CD4-positive, CD25-positive, alpha-beta regulatory T cell (primary cell): ENCODE measurements at regions not wholly inside any gene's neighbourhood (a gene's known extent, or its start where the extent isn't known, plus 50 kb on each side); places are given as distances from the start of the nearest gene placed in this dataset.

Experiments
- ATAC-seq, 2 donors: fragments of 150-1000 bp; cut with Tn5 transposase; one replicate each; pipeline ENCODE4 v1.10.0; 2021; ENCODE audit warnings: low read depth in 2 of 2, moderate number of reproducible peaks in 2 of 2, moderate library complexity in 1 of 2
- DNase-seq, 3 donors: peaks; one replicate each; pipeline versions ENCODE4 v3.0.0 to v3.0.0-alpha.2; 2012 to 2022; ENCODE audit warnings: mixed read lengths in 1 of 3
- H3K27ac ChIP-seq: one replicate; pipeline ENCODE4 v1.7.0; 2013; ENCODE audit warnings: mild to moderate bottlenecking, low read length; ENCODE audit not compliant: insufficient read depth, poor library complexity, severe bottlenecking
- H3K27me3 ChIP-seq: one replicate; pipeline ENCODE4 v1.7.0; 2013; ENCODE audit warnings: low read length; ENCODE audit not compliant: control insufficient read depth, insufficient read depth
- H3K36me3 ChIP-seq: one replicate; pipeline ENCODE4 v1.7.0; 2013; ENCODE audit warnings: mild to moderate bottlenecking, low read length, moderate library complexity; ENCODE audit not compliant: control insufficient read depth, insufficient read depth
- H3K4me1 ChIP-seq: 2 replicates; pipeline ENCODE4 v1.7.0; 2013; ENCODE audit warnings: mild to moderate bottlenecking, low read length; ENCODE audit not compliant: insufficient read depth, control insufficient read depth, poor library complexity, severe bottlenecking
- H3K4me3 ChIP-seq: one replicate; pipeline ENCODE4 v1.7.0; 2013; ENCODE audit warnings: low read depth, mild to moderate bottlenecking, low read length, moderate library complexity
- H3K9me3 ChIP-seq, 2 experiments: 1 replicate in 1 of 2; 2 replicates in 1 of 2; pipeline ENCODE4 v1.7.0; 2013; ENCODE audit warnings: low read length in 2 of 2, mild to moderate bottlenecking in 1 of 2, moderate library complexity in 1 of 2; ENCODE audit not compliant: control insufficient read depth in 2 of 2
- H3K27ac Mint-ChIP-seq, 3 donors: one replicate each; pipeline ENCODE4 v1.8.0; 2020 to 2022; ENCODE audit warnings: mild to moderate bottlenecking in 3 of 3, mixed read lengths in 3 of 3, moderate library complexity in 2 of 3
- H3K27me3 Mint-ChIP-seq: one replicate; pipeline ENCODE4 v1.8.0; 2022; ENCODE audit warnings: mild to moderate bottlenecking, mixed read lengths
- H3K36me3 Mint-ChIP-seq: one replicate; pipeline ENCODE4 v1.8.0; 2020; ENCODE audit warnings: mixed read lengths
- H3K4me1 Mint-ChIP-seq, 4 donors: one replicate each; pipeline ENCODE4 v1.8.0; 2020 to 2022; ENCODE audit warnings: mixed read lengths in 4 of 4, mild to moderate bottlenecking in 1 of 4
- H3K4me3 Mint-ChIP-seq, 4 donors: one replicate each; pipeline ENCODE4 v1.8.0; 2020 to 2022; ENCODE audit warnings: mild to moderate bottlenecking in 4 of 4, mixed read lengths in 4 of 4, moderate library complexity in 3 of 4
- H3K9me3 Mint-ChIP-seq, 7 donors: one replicate each; pipeline ENCODE4 v1.8.0; 2020 to 2022; ENCODE audit warnings: mixed read lengths in 7 of 7, mild to moderate bottlenecking in 3 of 7, moderate library complexity in 2 of 7

- peaks cover 0 to 1% (median 0%) of the 10 kb centered on the region in 7 donors for H3K9me3 Mint-ChIP-seq
- H3K4me3 Mint-ChIP-seq = no peak overlapping the region
- no peak overlapping the region for H3K27ac ChIP-seq
- ATAC-seq (no peak), DNase-seq (no peak)
- H3K27me3 ChIP-seq = no peaks in the 10 kb centered on the region
- no peaks in the 10 kb centered on the region for H3K9me3 ChIP-seq
- no peaks in the 10 kb centered on the region for H3K36me3 Mint-ChIP-seq
- no peak overlapping the region for H3K4me3 ChIP-seq
- H3K4me1 ChIP-seq = no peaks in the 10 kb centered on the region
- peaks cover 5% of the 10 kb centered on the region for H3K27me3 Mint-ChIP-seq
- no peak overlapping the region for H3K27ac Mint-ChIP-seq
- H3K4me1 Mint-ChIP-seq = no peaks in the 10 kb centered on the region
- H3K36me3 ChIP-seq = no peaks in the 10 kb centered on the region
Measured at GRCh38 chr10:117616179-117616578, 73.6 kb downstream of the EMX2 start.

GRCh38 chr10:117617086-117617485, 74.5 kb downstream of the EMX2 start:
- no peaks in the 10 kb centered on the region for H3K4me1 Mint-ChIP-seq
- peaks cover 0 to 1% (median 0%) of the 10 kb centered on the region in 7 donors for H3K9me3 Mint-ChIP-seq
- Histone ChIP-seq H3K4me3 (no peak overlapping the region), H3K4me1 (no peaks in the 10 kb centered on the region), H3K9me3 (no peaks in the 10 kb centered on the region), H3K36me3 (no peaks in the 10 kb centered on the region), H3K27ac (no peak overlapping the region), H3K27me3 (no peaks in the 10 kb centered on the region)
- no peak overlapping the region for H3K4me3 Mint-ChIP-seq
- ATAC-seq (no peak), DNase-seq (no peak)
- H3K27ac Mint-ChIP-seq = no peak overlapping the region
- H3K36me3 Mint-ChIP-seq = no peaks in the 10 kb centered on the region
- H3K27me3 Mint-ChIP-seq = peaks cover 5% of the 10 kb centered on the region

- Mint-ChIP-seq H3K27me3 (peaks cover 5% of the 10 kb centered on the region), H3K9me3 (peaks cover 0 to 4% (median 0%) of the 10 kb centered on the region in 7 donors), H3K4me1 (no peaks in the 10 kb centered on the region), H3K36me3 (no peaks in the 10 kb centered on the region), H3K27ac (no peak overlapping the region), H3K4me3 (no peak overlapping the region)
- Histone ChIP-seq H3K27me3 (no peaks in the 10 kb centered on the region), H3K27ac (no peak overlapping the region), H3K9me3 (no peaks in the 10 kb centered on the region), H3K4me1 (no peaks in the 10 kb centered on the region), H3K36me3 (no peaks in the 10 kb centered on the region), H3K4me3 (no peak overlapping the region)
- no peak for DNase-seq
- no peak for ATAC-seq
Measured at GRCh38 chr10:117617659-117618058, 75.1 kb downstream of the EMX2 start.

GRCh38 chr10:117619223-117619622, 76.7 kb downstream of the EMX2 start:
- H3K4me1 Mint-ChIP-seq = no peaks in the 10 kb centered on the region
- Histone ChIP-seq H3K36me3 (no peaks in the 10 kb centered on the region), H3K4me1 (no peaks in the 10 kb centered on the region), H3K9me3 (no peaks in the 10 kb centered on the region), H3K27ac (no peak overlapping the region), H3K27me3 (no peaks in the 10 kb centered on the region), H3K4me3 (no peak overlapping the region)
- peaks cover 0 to 4% (median 0%) of the 10 kb centered on the region in 7 donors for H3K9me3 Mint-ChIP-seq
- no peaks in the 10 kb centered on the region for H3K36me3 Mint-ChIP-seq
- no peak for DNase-seq
- H3K4me3 Mint-ChIP-seq = no peak overlapping the region
- H3K27ac Mint-ChIP-seq = no peak overlapping the region
- H3K27me3 Mint-ChIP-seq = peaks cover 5% of the 10 kb centered on the region
- no peak for ATAC-seq

GRCh38 chr10:117619707-117620405, 77.3 kb downstream of the EMX2 start:
- H3K36me3 Mint-ChIP-seq = no peaks in the 10 kb centered on the region
- no peak for DNase-seq
- H3K4me1 Mint-ChIP-seq = no peaks in the 10 kb centered on the region
- H3K9me3 Mint-ChIP-seq = peaks cover 0 to 4% (median 0%) of the 10 kb centered on the region in 7 donors
- Histone ChIP-seq H3K4me1 (no peaks in the 10 kb centered on the region), H3K9me3 (no peaks in the 10 kb centered on the region), H3K27ac (no peak overlapping the region), H3K27me3 (no peaks in the 10 kb centered on the region), H3K36me3 (no peaks in the 10 kb centered on the region), H3K4me3 (no peak overlapping the region)
- H3K27me3 Mint-ChIP-seq = peaks cover 5% of the 10 kb centered on the region
- ATAC-seq = no peak
- no peak overlapping the region for H3K27ac Mint-ChIP-seq
- no peak overlapping the region for H3K4me3 Mint-ChIP-seq

DNA sequence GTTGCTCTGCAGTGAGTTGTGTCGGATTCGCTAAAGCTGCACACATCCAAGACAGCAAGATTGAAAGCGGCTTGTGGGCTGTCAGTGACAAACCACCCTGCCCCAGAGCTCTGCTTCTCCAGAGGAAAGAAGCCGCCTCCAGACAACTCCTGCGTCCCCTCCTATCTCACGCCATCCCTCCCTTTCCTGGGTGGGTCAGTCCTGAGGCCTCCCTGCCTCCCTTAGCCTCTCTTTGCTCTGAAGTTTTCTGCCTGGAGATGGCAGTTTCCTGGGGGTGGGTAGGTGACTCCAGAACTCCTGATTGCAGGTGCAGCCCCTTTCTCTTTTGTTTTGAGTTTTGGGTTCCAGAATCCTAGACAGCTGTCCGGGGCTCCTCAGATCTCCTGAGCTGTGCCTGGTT, 78.7 kb downstream of the EMX2 start:
- Histone ChIP-seq H3K36me3 (no peaks in the 10 kb centered on the region), H3K27ac (no peak overlapping the region), H3K4me1 (no peaks in the 10 kb centered on the region), H3K4me3 (no peak overlapping the region), H3K27me3 (no peaks in the 10 kb centered on the region), H3K9me3 (no peaks in the 10 kb centered on the region)
- Mint-ChIP-seq H3K27ac (no peak overlapping the region), H3K27me3 (peaks cover 10% of the 10 kb centered on the region), H3K9me3 (peaks cover 0 to 4% (median 0%) of the 10 kb centered on the region in 7 donors), H3K4me1 (no peaks in the 10 kb centered on the region), H3K36me3 (no peaks in the 10 kb centered on the region), H3K4me3 (no peak overlapping the region)
- ATAC-seq = no peak
- DNase-seq = no peak

DNA sequence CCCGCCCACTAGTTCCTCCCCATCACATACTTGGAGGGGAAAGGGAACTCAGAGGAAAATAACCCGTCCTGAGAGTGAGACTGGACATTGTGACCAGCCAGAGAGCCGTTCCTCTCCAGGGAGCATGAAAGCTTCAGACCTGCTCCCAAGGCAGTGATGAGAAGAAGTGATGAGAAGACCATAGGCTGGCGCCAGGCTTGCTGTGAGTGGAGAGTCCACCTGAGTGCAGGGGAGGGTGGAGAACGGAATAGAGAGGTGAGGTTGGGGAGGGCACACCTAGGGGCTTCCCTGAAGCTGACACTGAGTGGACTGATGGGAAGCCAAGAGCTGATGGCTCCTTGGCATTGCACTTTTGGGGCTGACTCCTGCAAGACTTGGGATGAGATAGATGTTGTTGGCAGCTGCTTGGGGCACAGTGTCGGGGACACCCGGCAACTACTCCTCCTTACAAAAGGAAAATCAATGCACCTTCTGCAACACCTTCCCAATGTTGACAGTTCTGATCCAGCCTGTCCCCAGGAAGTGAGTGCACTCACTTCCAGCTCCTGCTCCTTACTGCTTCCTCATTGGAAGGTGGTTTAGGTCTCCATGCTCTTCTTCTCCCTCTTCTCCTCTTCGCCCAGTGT, 79.4 kb downstream of the EMX2 start:
- DNase-seq (no peak), ATAC-seq (no peak)
- Mint-ChIP-seq H3K4me1 (no peaks in the 10 kb centered on the region), H3K4me3 (no peak overlapping the region), H3K27me3 (peaks cover 10% of the 10 kb centered on the region), H3K36me3 (no peaks in the 10 kb centered on the region), H3K9me3 (peaks cover 0 to 4% (median 0%) of the 10 kb centered on the region in 7 donors), H3K27ac (no peak overlapping the region)
- Histone ChIP-seq H3K4me1 (no peaks in the 10 kb centered on the region), H3K27me3 (no peaks in the 10 kb centered on the region), H3K9me3 (no peaks in the 10 kb centered on the region), H3K36me3 (no peaks in the 10 kb centered on the region), H3K4me3 (no peak overlapping the region), H3K27ac (no peak overlapping the region)
